Cardiac septum (tissue), 1 donor: ENCODE measurements at regions not wholly inside any gene's neighbourhood (a gene's known extent, or its start where the extent isn't known, plus 50 kb on each side); places are given as distances from the start of the nearest gene placed in this dataset.
"Not testable (repeated sequence)": the region's sequence is repeated elsewhere in the genome, so short reads cannot be mapped to it uniquely, and the experiment has no call there.

Source experiments
- DNase-seq: peaks from one replicate; pipeline ENCODE4 v3.0.0-alpha.2; 2020; ENCODE audit warnings: low spot score
- intact Hi-C: fragments of 100-400 bp; cut with DNase I; formaldehyde crosslinking; loops from one replicate; pipeline ENCODE4 v1.14.0; 2022
- donor health status: DM: no; HTN: no; CAD: no.

- no peak for DNase-seq
- intact Hi-C loops, result no loop called here
Measured at GRCh38 chr6:165782812-165783211, 119.8 kb upstream of the PDE10A start.

- DNase-seq, result no peak
- intact Hi-C loops, result no loop called here
Measured at GRCh38 chr6:165782134-165782533, 119.1 kb upstream of the PDE10A start.

- DNase-seq, result no peak
- intact Hi-C loops, result loop anchor here (5.0 kb wide), 1 partner anchor 115 kb away; the partner anchor contains the start of gene PDE10A
Measured at GRCh38 chr6:165777680-165778079, 114.6 kb upstream of the PDE10A start.

- intact Hi-C loops, result loop anchor here (5.0 kb wide), 1 partner anchor 114 kb away; the partner anchor contains the start of gene PDE10A
- DNase-seq, result no peak
Measured at GRCh38 chr6:165776691-165777090, 113.7 kb upstream of the PDE10A start.

- DNase-seq, result no peak
- intact Hi-C loops, result loop anchor here (5.0 kb wide), 1 partner anchor 113 kb away; the partner anchor contains the start of gene PDE10A
Measured at GRCh38 chr6:165775721-165776120, 112.7 kb upstream of the PDE10A start.

- intact Hi-C loops, result loop anchor here (5.0 kb wide), 2 partner anchors 48 to 113 kb away; partner anchors contain the start of gene PDE10A
- no peak for DNase-seq
Measured at GRCh38 chr6:165774903-165775601, 112.0 kb upstream of the PDE10A start.

GRCh38 chr6:165770397-165771082 lies 107.5 kb upstream of the PDE10A start:
- intact Hi-C loops, result loop anchor here (5.0 kb wide), 1 partner anchor 43 kb away; no protein-coding TSS in a partner anchor
- no peak for DNase-seq

- DNase-seq, result no peak
- intact Hi-C loops, result loop anchor here (5.0 kb wide), 1 partner anchor 43 kb away; no protein-coding TSS in a partner anchor
Measured at GRCh38 chr6:165769884-165770283, 106.8 kb upstream of the PDE10A start.

- intact Hi-C loops, result no loop called here
- DNase-seq, result no peak
Measured at GRCh38 chr6:165769401-165769800, 106.4 kb upstream of the PDE10A start.

GRCh38 chr6:165768961-165769360 lies 105.9 kb upstream of the PDE10A start:
- intact Hi-C loops, result no loop called here
- DNase-seq, result no peak

- intact Hi-C loops, result no loop called here
- no peak for DNase-seq
Measured at GRCh38 chr6:165767228-165767627, 104.2 kb upstream of the PDE10A start.

GRCh38 chr6:165766457-165766856 lies 103.4 kb upstream of the PDE10A start:
- DNase-seq, result no peak
- intact Hi-C loops, result no loop called here

GRCh38 chr6:165766026-165766425 lies 103.0 kb upstream of the PDE10A start:
- intact Hi-C loops, result no loop called here

GRCh38 chr6:165765256-165765655 lies 102.2 kb upstream of the PDE10A start:
- DNase-seq, intact Hi-C loops: not testable (repeated sequence)

More at GRCh38 chr6:165766026-165766425, 103.0 kb upstream of the PDE10A start:
- no peak for DNase-seq

- no peak for DNase-seq
- intact Hi-C loops, result no loop called here
Measured at GRCh38 chr6:165762876-165763275, 99.8 kb upstream of the PDE10A start.

- no peak for DNase-seq
- intact Hi-C loops, result no loop called here
Measured at GRCh38 chr6:165762125-165762524, 99.1 kb upstream of the PDE10A start.

GRCh38 chr6:165760803-165761185 lies 97.8 kb upstream of the PDE10A start:
- no peak for DNase-seq
- intact Hi-C loops, result no loop called here

GRCh38 chr6:165760126-165760802 lies 97.2 kb upstream of the PDE10A start:
- no peak for DNase-seq
- intact Hi-C loops, result no loop called here

GRCh38 chr6:165758441-165758840 lies 95.4 kb upstream of the PDE10A start:
- intact Hi-C loops, result no loop called here
- DNase-seq, result no peak

GRCh38 chr6:165755583-165755982 lies 92.5 kb upstream of the PDE10A start:
- intact Hi-C loops, result no loop called here
- DNase-seq, result no peak
